Nephron (organoid): ENCODE measurements at regions not wholly inside any gene's neighbourhood (a gene's known extent, or its start where the extent isn't known, plus 50 kb on each side); places are given as distances from the start of the nearest gene placed in this dataset.
A peak's percentile ranks its signal among the peaks of the same experiment; 100 is the strongest.
"Not testable (repeated sequence)": the region's sequence is repeated elsewhere in the genome, so short reads cannot be mapped to it uniquely, and the experiment has no call there.

Experiments used
- H3K27ac Mint-ChIP-seq, 3 experiments: 2 replicates each; pipeline ENCODE4 v1.8.0; 2020; ENCODE audit warnings: mixed read lengths in 3 of 3, mild to moderate bottlenecking in 2 of 3, moderate library complexity in 1 of 3
- H3K27me3 Mint-ChIP-seq: 2 replicates; pipeline ENCODE4 v1.8.0; 2021; ENCODE audit warnings: low read depth, mild to moderate bottlenecking, moderate library complexity, mixed read lengths
- H3K36me3 Mint-ChIP-seq: 2 replicates; pipeline ENCODE4 v1.8.0; 2020; ENCODE audit warnings: low read depth, mixed read lengths
- H3K4me1 Mint-ChIP-seq: 2 replicates; pipeline ENCODE4 v1.8.0; 2020; ENCODE audit warnings: mixed read lengths
- H3K4me3 Mint-ChIP-seq, 3 experiments: 2 replicates each; pipeline ENCODE4 v1.8.0; 2020; ENCODE audit warnings: mild to moderate bottlenecking in 3 of 3, mixed read lengths in 3 of 3, moderate library complexity in 2 of 3
- H3K9me3 Mint-ChIP-seq: 2 replicates; pipeline ENCODE4 v1.8.0; 2020; ENCODE audit warnings: mixed read lengths
- TF ChIP-seq, protein P1 (sequence below), 3 experiments: fragments of 200-600 bp; sonication (generic); IDR thresholded peaks; one replicate each; pipeline ENCODE4 v1.5.0; 2021; ENCODE audit warnings: antibody characterized with exemption in 3 of 3; ENCODE audit not compliant: unreplicated experiment in 3 of 3

GRCh38 chr12:123050331-123050831 is 69.9 kb downstream of the ARL6IP4 start:
- Mint-ChIP-seq H3K4me3 (no peak overlapping the region), H3K4me1 (peaks cover 31% of the 10 kb centered on the region), H3K9me3 (no peaks in the 10 kb centered on the region), H3K27me3 (peaks cover 5% of the 10 kb centered on the region), H3K36me3 (no peaks in the 10 kb centered on the region), H3K27ac (peak overlapping the region; percentile 13 to 70 (median 59))
- TF ChIP-seq, protein P1, sequence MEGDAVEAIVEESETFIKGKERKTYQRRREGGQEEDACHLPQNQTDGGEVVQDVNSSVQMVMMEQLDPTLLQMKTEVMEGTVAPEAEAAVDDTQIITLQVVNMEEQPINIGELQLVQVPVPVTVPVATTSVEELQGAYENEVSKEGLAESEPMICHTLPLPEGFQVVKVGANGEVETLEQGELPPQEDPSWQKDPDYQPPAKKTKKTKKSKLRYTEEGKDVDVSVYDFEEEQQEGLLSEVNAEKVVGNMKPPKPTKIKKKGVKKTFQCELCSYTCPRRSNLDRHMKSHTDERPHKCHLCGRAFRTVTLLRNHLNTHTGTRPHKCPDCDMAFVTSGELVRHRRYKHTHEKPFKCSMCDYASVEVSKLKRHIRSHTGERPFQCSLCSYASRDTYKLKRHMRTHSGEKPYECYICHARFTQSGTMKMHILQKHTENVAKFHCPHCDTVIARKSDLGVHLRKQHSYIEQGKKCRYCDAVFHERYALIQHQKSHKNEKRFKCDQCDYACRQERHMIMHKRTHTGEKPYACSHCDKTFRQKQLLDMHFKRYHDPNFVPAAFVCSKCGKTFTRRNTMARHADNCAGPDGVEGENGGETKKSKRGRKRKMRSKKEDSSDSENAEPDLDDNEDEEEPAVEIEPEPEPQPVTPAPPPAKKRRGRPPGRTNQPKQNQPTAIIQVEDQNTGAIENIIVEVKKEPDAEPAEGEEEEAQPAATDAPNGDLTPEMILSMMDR (IDR thresholded peaks at IDR 0.05; ENCODE audit: unreplicated experiment in 3 of 3): no peak

DNA sequence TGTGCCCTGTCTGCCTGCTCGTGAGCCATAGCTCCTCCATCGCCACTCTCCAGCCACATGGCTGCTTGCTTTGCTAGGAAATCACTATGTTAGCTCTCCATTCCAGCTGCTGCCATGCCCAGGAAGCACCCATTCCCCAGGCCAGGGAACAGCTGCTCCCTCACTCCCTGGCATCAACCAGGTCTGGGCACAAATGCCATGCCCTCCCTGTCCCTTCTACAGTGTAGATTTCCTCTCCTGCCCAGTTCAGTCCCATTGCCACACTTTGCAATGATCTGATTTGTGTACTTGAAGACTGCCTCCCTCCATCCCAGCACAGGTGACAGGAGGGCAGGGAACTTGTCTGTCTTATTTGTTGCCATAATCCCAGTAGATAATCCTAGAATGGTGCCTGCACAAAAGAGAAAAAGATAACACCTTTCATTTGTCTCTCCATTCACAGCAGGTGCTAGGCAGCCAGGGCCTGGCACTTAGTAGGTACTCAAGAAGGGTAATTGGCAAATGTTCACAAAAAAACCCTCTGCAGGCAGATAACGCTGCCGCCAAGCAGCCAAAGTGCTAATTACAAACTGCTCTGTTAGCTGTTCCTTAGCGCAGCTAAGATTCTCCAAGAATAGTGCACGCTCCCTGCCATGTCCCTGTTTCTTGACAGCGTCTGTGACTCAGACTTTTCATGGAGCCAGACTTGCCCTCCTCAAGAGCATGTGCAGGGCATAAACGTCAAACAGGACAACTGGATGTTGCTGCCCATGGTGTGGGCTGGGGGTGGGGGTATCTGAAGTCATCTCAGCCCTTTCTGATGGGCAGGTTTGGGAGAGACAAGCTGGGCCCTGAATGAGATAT is 69.1 kb downstream of the ARL6IP4 start:
- no peak overlapping the region for H3K4me3 Mint-ChIP-seq
- TF ChIP-seq, protein P1 (IDR thresholded peaks at IDR 0.05; ENCODE audit: unreplicated experiment in 3 of 3): no peak
- peaks cover 5% of the 10 kb centered on the region for H3K27me3 Mint-ChIP-seq
- H3K27ac Mint-ChIP-seq: no peak overlapping the region
- H3K9me3 Mint-ChIP-seq: no peaks in the 10 kb centered on the region
- peaks cover 25% of the 10 kb centered on the region for H3K4me1 Mint-ChIP-seq
- no peaks in the 10 kb centered on the region for H3K36me3 Mint-ChIP-seq

DNA sequence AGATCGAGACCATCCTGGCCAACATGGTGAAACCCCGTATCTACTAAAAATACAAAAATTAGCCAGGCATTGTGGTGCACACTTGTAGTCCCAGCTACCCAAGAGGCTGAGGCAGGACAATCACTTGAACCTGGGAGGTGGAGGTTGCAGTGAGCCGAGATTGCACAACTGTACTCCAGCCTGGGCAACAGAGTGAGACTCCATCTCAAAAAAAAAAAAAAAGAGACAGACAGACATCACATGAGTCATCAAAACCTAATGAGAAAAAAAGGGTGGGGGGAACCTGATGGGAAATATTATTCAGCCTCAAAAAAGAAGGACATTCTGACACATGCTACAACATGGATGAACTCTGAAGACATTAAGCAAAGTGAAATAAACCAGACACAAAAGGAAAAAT is 67.4 kb downstream of the ARL6IP4 start:
- not testable (repeated sequence) for H3K27ac Mint-ChIP-seq, H3K27me3 Mint-ChIP-seq, H3K9me3 Mint-ChIP-seq, H3K36me3 Mint-ChIP-seq, H3K4me3 Mint-ChIP-seq
- peaks cover 30% of the 10 kb centered on the region for H3K4me1 Mint-ChIP-seq

DNA sequence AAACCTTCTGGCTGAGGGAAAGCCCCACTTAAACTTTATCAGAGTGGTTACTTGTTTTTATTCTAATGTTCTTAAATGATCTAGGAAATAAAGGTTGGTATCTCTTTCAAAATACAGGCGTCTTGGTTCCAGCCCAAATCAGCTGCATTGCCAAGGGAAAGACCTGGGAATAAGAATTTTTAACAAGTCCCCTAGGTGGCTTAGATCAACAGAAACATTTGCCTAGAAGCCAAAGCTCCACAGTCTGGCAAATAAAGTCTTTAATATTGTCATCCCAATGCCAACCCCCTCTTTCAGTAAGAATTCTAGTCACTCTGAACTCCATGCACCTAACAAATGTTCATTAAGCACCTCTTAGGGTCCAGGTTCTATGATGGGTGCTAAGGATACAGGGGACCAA is 66.8 kb downstream of the ARL6IP4 start:
- TF ChIP-seq, protein P1 (IDR thresholded peaks at IDR 0.05; ENCODE audit: unreplicated experiment in 3 of 3): no peak
- no peak overlapping the region for H3K27ac Mint-ChIP-seq
- peaks cover 5% of the 10 kb centered on the region for H3K27me3 Mint-ChIP-seq
- no peaks in the 10 kb centered on the region for H3K9me3 Mint-ChIP-seq
- no peak overlapping the region for H3K4me3 Mint-ChIP-seq
- no peaks in the 10 kb centered on the region for H3K36me3 Mint-ChIP-seq
- peaks cover 31% of the 10 kb centered on the region for H3K4me1 Mint-ChIP-seq

DNA sequence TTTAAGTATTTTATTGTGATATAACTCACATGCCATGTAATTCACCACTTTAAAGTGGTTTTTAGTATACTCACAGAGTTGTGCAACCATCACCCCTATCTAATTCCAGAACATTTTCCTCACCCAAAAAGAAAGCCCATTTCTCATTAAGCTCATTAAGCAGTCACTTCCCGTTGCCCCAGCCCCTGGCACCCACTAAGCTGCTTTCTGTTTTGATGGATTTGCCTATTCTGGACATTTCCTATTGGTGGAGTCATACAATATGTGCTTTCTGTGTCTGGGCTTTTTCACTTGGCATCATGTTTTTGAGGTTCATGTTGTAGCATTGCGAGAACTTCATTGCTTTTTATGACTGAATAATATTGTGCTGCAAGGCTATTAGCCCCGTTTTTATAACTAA is 66.0 kb downstream of the ARL6IP4 start:
- no peak overlapping the region for H3K4me3 Mint-ChIP-seq
- H3K27ac Mint-ChIP-seq: no peak overlapping the region
- peaks cover 35% of the 10 kb centered on the region for H3K4me1 Mint-ChIP-seq
- H3K36me3 Mint-ChIP-seq: no peaks in the 10 kb centered on the region
- H3K9me3 Mint-ChIP-seq: no peaks in the 10 kb centered on the region
- TF ChIP-seq, protein P1 (IDR thresholded peaks at IDR 0.05; ENCODE audit: unreplicated experiment in 3 of 3): no peak
- peaks cover 5% of the 10 kb centered on the region for H3K27me3 Mint-ChIP-seq

- Mint-ChIP-seq H3K36me3 (no peaks in the 10 kb centered on the region), H3K27me3 (peaks cover 5% of the 10 kb centered on the region), H3K27ac (no peak overlapping the region), H3K9me3 (no peaks in the 10 kb centered on the region), H3K4me3 (no peak overlapping the region), H3K4me1 (peaks cover 35% of the 10 kb centered on the region)
- TF ChIP-seq, protein P1 (IDR thresholded peaks at IDR 0.05; ENCODE audit: unreplicated experiment in 3 of 3): no peak
Observed at GRCh38 chr12:123045678-123046077, 65.2 kb downstream of the ARL6IP4 start.
